ENCODE measurements at regions not wholly inside any gene's neighbourhood (a gene's known extent, or its start where the extent isn't known, plus 50 kb on each side); places are given as distances from the start of the nearest gene placed in this dataset.

- no peak overlapping the region for H3K4me3 ChIP-seq (ENCODE audit: low read depth, low read length)
- TF ChIP-seq, protein P1, sequence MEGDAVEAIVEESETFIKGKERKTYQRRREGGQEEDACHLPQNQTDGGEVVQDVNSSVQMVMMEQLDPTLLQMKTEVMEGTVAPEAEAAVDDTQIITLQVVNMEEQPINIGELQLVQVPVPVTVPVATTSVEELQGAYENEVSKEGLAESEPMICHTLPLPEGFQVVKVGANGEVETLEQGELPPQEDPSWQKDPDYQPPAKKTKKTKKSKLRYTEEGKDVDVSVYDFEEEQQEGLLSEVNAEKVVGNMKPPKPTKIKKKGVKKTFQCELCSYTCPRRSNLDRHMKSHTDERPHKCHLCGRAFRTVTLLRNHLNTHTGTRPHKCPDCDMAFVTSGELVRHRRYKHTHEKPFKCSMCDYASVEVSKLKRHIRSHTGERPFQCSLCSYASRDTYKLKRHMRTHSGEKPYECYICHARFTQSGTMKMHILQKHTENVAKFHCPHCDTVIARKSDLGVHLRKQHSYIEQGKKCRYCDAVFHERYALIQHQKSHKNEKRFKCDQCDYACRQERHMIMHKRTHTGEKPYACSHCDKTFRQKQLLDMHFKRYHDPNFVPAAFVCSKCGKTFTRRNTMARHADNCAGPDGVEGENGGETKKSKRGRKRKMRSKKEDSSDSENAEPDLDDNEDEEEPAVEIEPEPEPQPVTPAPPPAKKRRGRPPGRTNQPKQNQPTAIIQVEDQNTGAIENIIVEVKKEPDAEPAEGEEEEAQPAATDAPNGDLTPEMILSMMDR (IDR thresholded peaks at IDR 0.05; ENCODE audit: borderline replicate concordance, insufficient read depth, low read depth, low read length): no peak
These were observed 313.6 kb upstream of the ANO3 start for GRCh38 chr11:26018336-26018735.

- H3K4me3 ChIP-seq (ENCODE audit: low read depth, low read length): no peak overlapping the region
- TF ChIP-seq, protein P1 (IDR thresholded peaks at IDR 0.05; ENCODE audit: borderline replicate concordance, insufficient read depth, low read depth, low read length): no peak
These were observed 312.5 kb upstream of the ANO3 start for GRCh38 chr11:26019386-26019785.

GRCh38 chr11:26021017-26021416 is 310.9 kb upstream of the ANO3 start:
- H3K4me3 ChIP-seq (ENCODE audit: low read depth, low read length): no peak overlapping the region
- TF ChIP-seq, protein P1 (IDR thresholded peaks at IDR 0.05; ENCODE audit: borderline replicate concordance, insufficient read depth, low read depth, low read length): no peak

- TF ChIP-seq, protein P1 (IDR thresholded peaks at IDR 0.05; ENCODE audit: borderline replicate concordance, insufficient read depth, low read depth, low read length): no peak
- no peak overlapping the region for H3K4me3 ChIP-seq (ENCODE audit: low read depth, low read length)
These were observed 308.9 kb upstream of the ANO3 start for GRCh38 chr11:26023057-26023456.

- no peak overlapping the region for H3K4me3 ChIP-seq (ENCODE audit: low read depth, low read length)
- TF ChIP-seq, protein P1 (IDR thresholded peaks at IDR 0.05; ENCODE audit: borderline replicate concordance, insufficient read depth, low read depth, low read length): no peak
These were observed 306.3 kb upstream of the ANO3 start for GRCh38 chr11:26025676-26026075.

DNA sequence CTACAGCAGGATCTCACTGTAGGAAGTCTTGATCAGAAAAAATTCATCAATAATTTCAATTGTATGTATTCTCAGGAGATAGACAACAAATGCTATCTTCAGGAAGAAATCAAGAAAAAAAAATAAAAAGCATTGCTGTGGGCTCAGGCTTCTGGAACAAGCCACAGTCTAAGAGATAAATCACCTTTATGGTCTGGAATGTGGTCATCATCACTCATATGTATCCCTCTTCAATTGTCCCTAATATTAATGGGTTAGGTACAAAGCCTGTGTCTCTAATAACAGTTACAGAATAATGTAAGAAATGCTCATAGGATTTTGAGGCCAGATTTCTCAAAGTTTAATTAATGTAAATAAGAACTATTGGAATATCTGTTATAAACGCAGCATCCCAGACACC is 305.9 kb upstream of the ANO3 start:
- TF ChIP-seq, protein P1 (IDR thresholded peaks at IDR 0.05; ENCODE audit: borderline replicate concordance, insufficient read depth, low read depth, low read length): no peak
- no peak overlapping the region for H3K4me3 ChIP-seq (ENCODE audit: low read depth, low read length)

- no peak overlapping the region for H3K4me3 ChIP-seq (ENCODE audit: low read depth, low read length)
These were observed 304.0 kb upstream of the ANO3 start for GRCh38 chr11:26027887-26028286.

More at GRCh38 chr11:26027887-26028286, 304.0 kb upstream of the ANO3 start:
- TF ChIP-seq, protein P1 (IDR thresholded peaks at IDR 0.05; ENCODE audit: borderline replicate concordance, insufficient read depth, low read depth, low read length): no peak
